ENCODE measurements at regions not wholly inside any gene's neighbourhood (a gene's known extent, or its start where the extent isn't known, plus 50 kb on each side); places are given as distances from the start of the nearest gene placed in this dataset.

DNA sequence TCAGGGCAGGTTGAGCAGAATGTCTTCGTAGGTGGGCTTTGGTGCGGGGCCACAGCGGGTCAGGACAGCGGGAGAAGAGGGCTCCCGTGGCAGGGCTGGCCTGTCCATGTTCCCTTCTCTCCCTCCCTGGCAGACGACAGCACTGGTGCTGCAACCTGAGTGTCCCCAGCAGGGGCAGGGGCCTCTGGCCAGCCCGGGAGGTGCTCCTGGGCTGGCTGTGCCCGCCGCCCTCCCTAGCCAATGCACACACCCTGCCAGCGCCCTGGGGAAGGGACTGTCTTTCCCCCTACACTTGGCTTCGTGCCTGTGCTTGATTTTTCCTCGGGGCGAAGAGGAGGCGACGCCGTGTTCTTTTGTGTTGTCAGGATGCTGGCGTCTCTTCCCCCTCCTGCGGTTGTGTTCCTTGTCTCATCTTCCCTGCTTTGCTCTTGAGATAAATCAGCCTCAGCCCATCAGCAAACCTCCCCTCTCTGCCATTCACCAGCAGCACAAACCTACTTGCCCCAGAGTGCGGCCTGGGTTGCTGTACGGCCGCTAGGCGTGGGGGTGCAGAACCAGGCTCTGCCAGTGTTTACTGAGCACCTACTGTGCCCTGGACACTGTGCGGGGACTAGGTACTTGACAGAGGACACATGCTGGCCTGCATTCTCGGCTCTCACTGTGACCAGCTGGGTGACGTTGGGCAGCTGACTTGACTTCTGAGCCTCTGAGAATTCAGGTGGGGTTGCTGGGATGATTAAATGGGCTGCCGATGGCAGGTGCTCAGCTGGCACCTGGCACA, 237.3 kb upstream of the CIBAR2 start:
- WGBS, 5 donors: 67 to 79% (median 74%) methylated on average over 22 to 26 of the region's 26 CpGs
- peaks cover 18 to 62% (median 51%) of the 10 kb centered on the region in 4 donors for H3K4me1 ChIP-seq
- H3K27me3 ChIP-seq: no peaks in the 10 kb centered on the region
- intact Hi-C loops (cut with DNase I; ENCODE audit: low total_unique reads): no loop called here
- no peaks in the 10 kb centered on the region for H3K36me3 ChIP-seq
- no peak for TF ChIP-seq POLR2AphosphoS5 (IDR thresholded peaks at IDR 0.05)
- TF ChIP-seq EP300 (IDR thresholded peaks at IDR 0.05): no peak
- TF ChIP-seq, protein P1, sequence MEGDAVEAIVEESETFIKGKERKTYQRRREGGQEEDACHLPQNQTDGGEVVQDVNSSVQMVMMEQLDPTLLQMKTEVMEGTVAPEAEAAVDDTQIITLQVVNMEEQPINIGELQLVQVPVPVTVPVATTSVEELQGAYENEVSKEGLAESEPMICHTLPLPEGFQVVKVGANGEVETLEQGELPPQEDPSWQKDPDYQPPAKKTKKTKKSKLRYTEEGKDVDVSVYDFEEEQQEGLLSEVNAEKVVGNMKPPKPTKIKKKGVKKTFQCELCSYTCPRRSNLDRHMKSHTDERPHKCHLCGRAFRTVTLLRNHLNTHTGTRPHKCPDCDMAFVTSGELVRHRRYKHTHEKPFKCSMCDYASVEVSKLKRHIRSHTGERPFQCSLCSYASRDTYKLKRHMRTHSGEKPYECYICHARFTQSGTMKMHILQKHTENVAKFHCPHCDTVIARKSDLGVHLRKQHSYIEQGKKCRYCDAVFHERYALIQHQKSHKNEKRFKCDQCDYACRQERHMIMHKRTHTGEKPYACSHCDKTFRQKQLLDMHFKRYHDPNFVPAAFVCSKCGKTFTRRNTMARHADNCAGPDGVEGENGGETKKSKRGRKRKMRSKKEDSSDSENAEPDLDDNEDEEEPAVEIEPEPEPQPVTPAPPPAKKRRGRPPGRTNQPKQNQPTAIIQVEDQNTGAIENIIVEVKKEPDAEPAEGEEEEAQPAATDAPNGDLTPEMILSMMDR (IDR thresholded peaks at IDR 0.05): no peak
- no peak for TF ChIP-seq POLR2A (IDR thresholded peaks at IDR 0.05)
- no peak for DNase-seq
- H3K9me3 ChIP-seq: no peaks in the 10 kb centered on the region
- peak overlapping the region in 4 of 5 donors; percentile 4 to 76 (median 64) for H3K27ac ChIP-seq
- no peak overlapping the region for H3K4me3 ChIP-seq

DNA sequence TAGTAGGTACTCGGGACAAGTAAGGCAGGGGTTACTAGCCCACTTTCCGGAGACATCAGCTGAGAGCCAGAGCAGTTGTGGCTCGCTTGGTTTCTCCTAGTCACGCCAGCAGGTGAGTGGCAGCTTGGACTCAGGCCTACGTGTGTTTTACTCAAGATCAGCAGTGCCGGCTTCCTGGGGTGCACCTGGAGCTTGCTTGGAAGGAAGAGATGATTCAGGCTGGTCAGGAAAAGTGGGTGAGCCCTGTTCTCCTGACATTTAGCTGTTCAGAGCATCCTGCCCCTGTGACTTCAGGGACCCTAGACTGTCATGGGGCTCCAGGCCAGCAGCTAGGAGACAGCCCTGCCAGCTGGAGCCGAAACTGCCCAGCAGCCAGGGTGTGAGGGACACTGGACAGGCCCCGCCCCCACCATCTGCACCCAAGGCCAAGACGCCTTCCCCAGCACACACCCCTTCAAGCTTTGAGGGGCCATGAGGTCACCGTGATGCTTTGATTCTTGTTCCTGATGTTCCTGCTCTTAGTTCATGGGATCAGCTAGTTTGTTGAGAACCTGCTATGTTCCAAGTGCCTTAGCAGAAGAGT, 238.0 kb upstream of the CIBAR2 start:
- TF ChIP-seq POLR2AphosphoS5 (IDR thresholded peaks at IDR 0.05): no peak
- TF ChIP-seq, protein P1 (IDR thresholded peaks at IDR 0.05): no peak
- TF ChIP-seq EP300 (IDR thresholded peaks at IDR 0.05): no peak
- no peak for TF ChIP-seq POLR2A (IDR thresholded peaks at IDR 0.05)
- Histone ChIP-seq H3K9me3 (no peaks in the 10 kb centered on the region), H3K27me3 (no peaks in the 10 kb centered on the region), H3K36me3 (no peaks in the 10 kb centered on the region), H3K27ac (peak overlapping the region; percentile 4 to 77 (median 72)), H3K4me1 (peaks cover 25 to 69% (median 58%) of the 10 kb centered on the region in 4 donors), H3K4me3 (no peak overlapping the region)
- intact Hi-C loops (cut with DNase I; ENCODE audit: low total_unique reads): no loop called here
- DNase-seq: peak in 1 of 2 donors; percentile 69
- WGBS, 5 donors: 48 to 65% (median 58%) methylated on average over 8 to 10 of the region's 10 CpGs

DNA sequence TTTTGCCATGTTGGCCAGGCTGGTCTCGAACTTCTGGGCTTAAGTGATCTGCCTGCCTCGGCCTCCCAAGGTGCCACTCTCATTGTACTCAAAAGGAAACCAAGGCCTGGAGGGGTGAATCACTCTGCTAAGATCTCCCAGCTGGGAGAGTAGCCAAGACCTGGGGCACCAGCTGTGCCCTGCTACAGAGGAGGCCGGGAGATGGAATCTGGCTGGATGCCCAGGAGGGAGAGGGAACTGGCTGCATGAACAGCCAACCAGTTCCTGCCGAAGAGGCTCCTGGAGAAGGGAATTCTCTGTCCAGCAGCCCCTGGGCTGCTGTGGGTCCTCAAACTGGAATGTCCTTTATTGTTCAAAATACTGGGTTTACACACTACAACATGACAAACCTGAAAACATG, 238.7 kb upstream of the CIBAR2 start:
- no peaks in the 10 kb centered on the region for H3K27me3 ChIP-seq
- H3K4me1 ChIP-seq: peaks cover 25 to 73% (median 59%) of the 10 kb centered on the region in 4 donors
- 11 to 20% (median 15%) methylated on average over 4 of the region's 4 CpGs for WGBS, 5 donors
- no peaks in the 10 kb centered on the region for H3K9me3 ChIP-seq
- H3K27ac ChIP-seq: peak overlapping the region; percentile 18 to 77 (median 72)
- no peak overlapping the region for H3K4me3 ChIP-seq
- H3K36me3 ChIP-seq: no peaks in the 10 kb centered on the region
- intact Hi-C loops (cut with DNase I; ENCODE audit: low total_unique reads): no loop called here
- TF ChIP-seq POLR2AphosphoS5 (IDR thresholded peaks at IDR 0.05) (peak; percentile 32 to 86 (median 83)), POLR2A (IDR thresholded peaks at IDR 0.05) (no peak)
- DNase-seq: peak; percentile 96 to 98

DNA sequence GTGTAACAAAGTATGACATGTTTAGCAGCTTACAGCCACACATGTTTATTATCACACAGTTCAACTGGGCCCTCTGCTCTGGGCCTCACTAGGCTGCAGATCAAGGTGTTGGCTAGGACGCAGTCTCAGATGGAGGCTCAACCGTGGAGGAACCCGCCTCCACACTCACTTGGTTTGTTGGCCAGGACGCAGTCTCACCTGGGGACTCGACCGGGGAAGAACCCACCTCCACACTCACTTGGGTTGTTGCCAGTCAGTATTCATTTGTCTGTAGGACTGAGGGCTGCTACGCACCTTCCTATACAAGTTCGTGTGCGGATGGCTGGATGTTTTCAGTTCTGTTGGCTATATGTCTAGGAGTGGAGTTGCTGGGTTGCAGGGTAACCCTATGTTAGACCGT, 240.7 kb upstream of the CIBAR2 start:
- Histone ChIP-seq H3K27me3 (no peaks in the 10 kb centered on the region), H3K4me3 (no peak overlapping the region), H3K36me3 (no peaks in the 10 kb centered on the region), H3K9me3 (no peaks in the 10 kb centered on the region), H3K4me1 (peaks cover 25 to 69% (median 59%) of the 10 kb centered on the region in 4 donors), H3K27ac (no peak overlapping the region)
- WGBS, 5 donors: 90 to 98% (median 97%) methylated on average over 9 to 10 of the region's 10 CpGs
- DNase-seq: no peak
- intact Hi-C loops (cut with DNase I; ENCODE audit: low total_unique reads): no loop called here
- TF ChIP-seq, protein P1 (IDR thresholded peaks at IDR 0.05): no peak
- TF ChIP-seq POLR2A (IDR thresholded peaks at IDR 0.05): no peak
- no peak for TF ChIP-seq EP300 (IDR thresholded peaks at IDR 0.05)
- no peak for TF ChIP-seq POLR2AphosphoS5 (IDR thresholded peaks at IDR 0.05)
